HAP-1 (cell line): ENCODE measurements at regions not wholly inside any gene's neighbourhood (a gene's known extent, or its start where the extent isn't known, plus 50 kb on each side); places are given as distances from the start of the nearest gene placed in this dataset.

Experiments
- DNase-seq, 2 experiments: peaks; one replicate each; pipeline ENCODE4 v3.0.0-alpha.2; 2016 to 2020; ENCODE audit warnings: low spot score in 2 of 2
- H3K27me3 ChIP-seq: fragments of 250-450 bp; sonication (Bioruptor Pico); 2 replicates; pipeline ENCODE4 v1.5.1; 2020; ENCODE audit warnings: low read depth, mild to moderate bottlenecking, moderate library complexity
- H3K36me3 ChIP-seq: fragments of 250-450 bp; sonication (Bioruptor Pico); replicated peaks from 2 replicates; pipeline ENCODE4 v1.5.1; 2020; ENCODE audit warnings: mild to moderate bottlenecking
- H3K4me1 ChIP-seq: fragments of 250-450 bp; sonication (Bioruptor Pico); 2 replicates; pipeline ENCODE4 v1.5.1; 2020; ENCODE audit warnings: mild to moderate bottlenecking
- H3K4me3 ChIP-seq: fragments of 250-450 bp; sonication (Bioruptor Pico); 2 replicates; pipeline ENCODE4 v1.5.1; 2020; ENCODE audit warnings: mild to moderate bottlenecking, moderate library complexity
- H3K9me3 ChIP-seq: fragments of 250-450 bp; sonication (Bioruptor Pico); 2 replicates; pipeline ENCODE4 v1.5.1; 2020; ENCODE audit warnings: mild to moderate bottlenecking, moderate library complexity
- in situ Hi-C: fragments of 300-500 bp; cut with MboI; formaldehyde crosslinking; loops from 3 replicates; pipeline ENCODE4 v1.14.3; 2020; ENCODE audit warnings: low sequenced_read_pairs, inconsistent platforms, mixed read lengths

GRCh38 chr3:22606461-22606860, 596.7 kb upstream of the UBE2E2 start:
- Histone ChIP-seq H3K4me1 (no peaks in the 10 kb centered on the region), H3K9me3 (no peaks in the 10 kb centered on the region), H3K27me3 (no peaks in the 10 kb centered on the region), H3K36me3 (no peaks in the 10 kb centered on the region), H3K4me3 (no peak overlapping the region)
- no peak for DNase-seq
- in situ Hi-C loops = no loop called here

- H3K9me3 ChIP-seq = no peaks in the 10 kb centered on the region
- in situ Hi-C loops = no loop called here
- no peaks in the 10 kb centered on the region for H3K36me3 ChIP-seq
- no peak overlapping the region for H3K4me3 ChIP-seq
- DNase-seq = no peak
- H3K4me1 ChIP-seq = no peaks in the 10 kb centered on the region
- H3K27me3 ChIP-seq = no peaks in the 10 kb centered on the region
Measured at GRCh38 chr3:22606938-22607337, 596.2 kb upstream of the UBE2E2 start.

DNA sequence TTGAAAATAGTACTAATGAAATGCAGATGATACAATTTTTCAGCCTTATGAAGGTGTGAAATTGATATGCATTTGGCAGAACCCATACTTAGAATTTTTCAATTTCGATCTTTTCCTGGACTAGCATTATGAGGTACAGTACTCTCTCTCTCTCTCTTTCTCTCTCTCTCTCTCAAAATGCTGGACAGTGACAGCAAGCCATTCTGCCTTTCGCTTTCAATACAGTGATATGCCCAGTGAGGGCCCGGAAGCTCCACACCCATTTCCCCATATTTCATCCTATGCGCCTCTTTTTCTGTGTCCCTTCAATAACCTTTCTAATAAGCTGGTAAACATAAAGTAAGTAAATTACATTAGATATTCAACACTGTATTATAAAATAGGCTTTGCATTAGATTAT, 595.0 kb upstream of the UBE2E2 start:
- Histone ChIP-seq H3K4me1 (no peaks in the 10 kb centered on the region), H3K27me3 (no peaks in the 10 kb centered on the region), H3K4me3 (no peak overlapping the region), H3K36me3 (no peaks in the 10 kb centered on the region), H3K9me3 (no peaks in the 10 kb centered on the region)
- in situ Hi-C loops = no loop called here
- DNase-seq = no peak

GRCh38 chr3:22608721-22609120, 594.4 kb upstream of the UBE2E2 start:
- no peaks in the 10 kb centered on the region for H3K36me3 ChIP-seq
- no peak for DNase-seq
- in situ Hi-C loops = no loop called here
- H3K4me1 ChIP-seq = no peaks in the 10 kb centered on the region
- no peak overlapping the region for H3K4me3 ChIP-seq
- H3K9me3 ChIP-seq = no peaks in the 10 kb centered on the region
- H3K27me3 ChIP-seq = no peaks in the 10 kb centered on the region

- Histone ChIP-seq H3K36me3 (no peaks in the 10 kb centered on the region), H3K9me3 (no peaks in the 10 kb centered on the region), H3K4me1 (no peaks in the 10 kb centered on the region), H3K4me3 (no peak overlapping the region), H3K27me3 (no peaks in the 10 kb centered on the region)
- in situ Hi-C loops = no loop called here
- no peak for DNase-seq
Measured at GRCh38 chr3:22609139-22609538, 594.0 kb upstream of the UBE2E2 start.

DNA sequence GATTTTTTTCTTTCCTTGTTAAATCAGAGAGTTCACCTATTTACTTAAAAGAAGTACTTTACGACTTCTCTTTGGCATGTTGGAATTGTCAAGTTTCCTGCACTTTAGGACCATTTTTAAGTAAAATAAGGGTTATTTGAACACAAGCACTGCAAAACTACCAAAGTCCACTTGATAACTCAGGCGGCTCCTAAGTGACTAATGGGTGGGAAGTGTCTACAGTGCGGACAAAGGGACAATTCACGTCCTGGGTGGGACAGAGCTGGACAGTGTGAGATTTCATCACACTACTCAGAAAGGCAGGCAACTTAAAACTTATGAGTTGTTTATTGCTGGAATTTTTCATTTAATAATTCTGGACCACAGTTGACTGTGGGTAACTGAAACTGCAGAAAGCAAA, 590.2 kb upstream of the UBE2E2 start:
- DNase-seq = no peak
- no peak overlapping the region for H3K4me3 ChIP-seq
- in situ Hi-C loops = no loop called here
- H3K27me3 ChIP-seq = peaks cover 8% of the 10 kb centered on the region; the same call in 1 of the 2 replicates
- no peaks in the 10 kb centered on the region for H3K36me3 ChIP-seq
- H3K4me1 ChIP-seq = no peaks in the 10 kb centered on the region
- H3K9me3 ChIP-seq = no peaks in the 10 kb centered on the region

GRCh38 chr3:22615790-22616189, 587.3 kb upstream of the UBE2E2 start:
- in situ Hi-C loops = no loop called here
- peaks cover 11% of the 10 kb centered on the region; the same call in 1 of the 2 replicates for H3K27me3 ChIP-seq
- no peaks in the 10 kb centered on the region for H3K4me1 ChIP-seq
- H3K4me3 ChIP-seq = no peak overlapping the region
- no peak for DNase-seq
- H3K36me3 ChIP-seq = no peaks in the 10 kb centered on the region
- H3K9me3 ChIP-seq = no peaks in the 10 kb centered on the region

DNA sequence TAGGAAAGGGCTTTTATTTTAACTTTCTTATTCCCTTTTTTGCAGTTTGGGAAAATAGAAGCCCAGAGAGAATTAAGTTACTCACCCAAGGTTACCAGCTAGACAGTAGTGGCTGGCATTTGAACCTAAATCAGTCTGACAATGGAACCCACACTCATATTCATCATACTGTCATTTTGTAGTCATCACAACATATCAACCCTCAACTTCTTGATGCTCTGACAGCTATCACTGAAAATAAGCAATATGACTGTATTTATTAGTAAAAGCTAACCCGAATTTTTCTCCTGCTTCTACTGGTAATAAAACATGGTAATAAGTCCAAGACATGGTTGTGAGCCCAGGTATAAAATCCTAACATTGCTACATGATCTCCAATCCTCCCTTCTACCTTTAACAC, 585.8 kb upstream of the UBE2E2 start:
- no peaks in the 10 kb centered on the region for H3K4me1 ChIP-seq
- in situ Hi-C loops = no loop called here
- H3K4me3 ChIP-seq = no peak overlapping the region
- H3K27me3 ChIP-seq = peaks cover 11% of the 10 kb centered on the region; the same call in 1 of the 2 replicates
- H3K9me3 ChIP-seq = no peaks in the 10 kb centered on the region
- H3K36me3 ChIP-seq = no peaks in the 10 kb centered on the region
- no peak for DNase-seq

DNA sequence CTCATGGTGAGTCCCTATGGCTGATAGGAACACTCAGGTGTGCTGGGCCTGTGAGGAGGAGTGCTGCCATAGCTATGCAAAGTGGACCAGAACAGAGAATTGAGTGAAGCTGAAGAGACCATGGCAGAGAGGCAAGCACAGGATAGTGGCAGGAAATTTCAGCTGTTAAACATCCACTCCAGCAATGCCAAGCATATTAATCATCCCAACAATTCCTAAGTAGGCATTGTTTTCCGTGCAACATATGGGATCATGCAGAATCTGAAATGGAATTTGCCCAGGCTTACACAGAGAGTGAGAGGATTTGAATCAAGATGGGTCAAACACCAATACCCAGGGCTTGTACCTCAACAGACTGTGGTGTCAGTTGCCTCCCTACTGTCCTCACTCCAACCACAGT, 582.6 kb upstream of the UBE2E2 start:
- Histone ChIP-seq H3K4me1 (no peaks in the 10 kb centered on the region), H3K9me3 (no peaks in the 10 kb centered on the region), H3K4me3 (no peak overlapping the region), H3K36me3 (no peaks in the 10 kb centered on the region), H3K27me3 (peaks cover 11% of the 10 kb centered on the region; the same call in 1 of the 2 replicates)
- in situ Hi-C loops = no loop called here
- no peak for DNase-seq

GRCh38 chr3:22621205-22621809, 581.8 kb upstream of the UBE2E2 start:
- no peaks in the 10 kb centered on the region for H3K4me1 ChIP-seq
- H3K27me3 ChIP-seq = peaks cover 10% of the 10 kb centered on the region; the same call in 1 of the 2 replicates
- in situ Hi-C loops = no loop called here
- H3K36me3 ChIP-seq = no peaks in the 10 kb centered on the region
- H3K4me3 ChIP-seq = no peak overlapping the region
- no peak for DNase-seq
- H3K9me3 ChIP-seq = no peaks in the 10 kb centered on the region

- Histone ChIP-seq H3K4me3 (no peak overlapping the region), H3K27me3 (no peaks in the 10 kb centered on the region), H3K9me3 (no peaks in the 10 kb centered on the region), H3K36me3 (no peaks in the 10 kb centered on the region), H3K4me1 (no peaks in the 10 kb centered on the region)
- in situ Hi-C loops = no loop called here
- DNase-seq = no peak
Measured at GRCh38 chr3:22627993-22628499, 575.1 kb upstream of the UBE2E2 start.

- Histone ChIP-seq H3K4me3 (no peak overlapping the region), H3K27me3 (no peaks in the 10 kb centered on the region), H3K36me3 (no peaks in the 10 kb centered on the region), H3K4me1 (no peaks in the 10 kb centered on the region), H3K9me3 (no peaks in the 10 kb centered on the region)
- DNase-seq = no peak
- in situ Hi-C loops = no loop called here
Measured at GRCh38 chr3:22632536-22632935, 570.6 kb upstream of the UBE2E2 start.

- in situ Hi-C loops = no loop called here
- Histone ChIP-seq H3K9me3 (no peaks in the 10 kb centered on the region), H3K36me3 (no peaks in the 10 kb centered on the region), H3K4me1 (no peaks in the 10 kb centered on the region), H3K4me3 (no peak overlapping the region), H3K27me3 (no peaks in the 10 kb centered on the region)
- DNase-seq = no peak
Measured at GRCh38 chr3:22634433-22634832, 568.7 kb upstream of the UBE2E2 start.

- in situ Hi-C loops = no loop called here
- DNase-seq = no peak
- no peaks in the 10 kb centered on the region for H3K27me3 ChIP-seq
- H3K4me3 ChIP-seq = no peak overlapping the region
- no peaks in the 10 kb centered on the region for H3K4me1 ChIP-seq
- H3K36me3 ChIP-seq = no peaks in the 10 kb centered on the region
- no peaks in the 10 kb centered on the region for H3K9me3 ChIP-seq
Measured at GRCh38 chr3:22659651-22660475, 543.3 kb upstream of the UBE2E2 start.
